Nephron progenitor cell (in vitro differentiated cells): ENCODE measurements at regions not wholly inside any gene's neighbourhood (a gene's known extent, or its start where the extent isn't known, plus 50 kb on each side); places are given as distances from the start of the nearest gene placed in this dataset.

Experiments
- DNase-seq: peaks from one replicate; pipeline ENCODE4 v3.0.0; 2021
- H3K27ac Mint-ChIP-seq: 2 replicates; pipeline ENCODE4 v1.8.0; 2021; ENCODE audit warnings: mild to moderate bottlenecking, moderate library complexity, mixed read lengths
- H3K27me3 Mint-ChIP-seq: 2 replicates; pipeline ENCODE4 v1.8.0; 2021; ENCODE audit warnings: mild to moderate bottlenecking, low read depth, mixed read lengths; ENCODE audit not compliant: poor library complexity
- H3K36me3 Mint-ChIP-seq: 2 replicates; pipeline ENCODE4 v1.8.0; 2021; ENCODE audit warnings: low read depth, mixed read lengths
- H3K4me1 Mint-ChIP-seq: 2 replicates; pipeline ENCODE4 v1.8.0; 2021; ENCODE audit warnings: mixed read lengths
- H3K4me3 Mint-ChIP-seq: 2 replicates; pipeline ENCODE4 v1.8.0; 2021; ENCODE audit warnings: mild to moderate bottlenecking, moderate library complexity, mixed read lengths
- H3K9me3 Mint-ChIP-seq: 2 replicates; pipeline ENCODE4 v1.8.0; 2021; ENCODE audit warnings: mild to moderate bottlenecking, moderate library complexity, mixed read lengths
- TF ChIP-seq, protein P1 (sequence below): fragments of 200-600 bp; sonication (generic); IDR thresholded peaks from 2 replicates; pipeline ENCODE4 v1.5.0; 2021; ENCODE audit warnings: antibody characterized with exemption

GRCh38 chr1:58996341-58997059 lies 212.7 kb upstream of the JUN start:
- H3K27me3 Mint-ChIP-seq, result no peaks in the 10 kb centered on the region
- no peak overlapping the region for H3K27ac Mint-ChIP-seq
- H3K36me3 Mint-ChIP-seq, result no peaks in the 10 kb centered on the region
- H3K4me1 Mint-ChIP-seq, result peaks cover 20% of the 10 kb centered on the region
- H3K9me3 Mint-ChIP-seq, result no peaks in the 10 kb centered on the region
- DNase-seq, result no peak
- H3K4me3 Mint-ChIP-seq, result no peak overlapping the region
- TF ChIP-seq, protein P1, sequence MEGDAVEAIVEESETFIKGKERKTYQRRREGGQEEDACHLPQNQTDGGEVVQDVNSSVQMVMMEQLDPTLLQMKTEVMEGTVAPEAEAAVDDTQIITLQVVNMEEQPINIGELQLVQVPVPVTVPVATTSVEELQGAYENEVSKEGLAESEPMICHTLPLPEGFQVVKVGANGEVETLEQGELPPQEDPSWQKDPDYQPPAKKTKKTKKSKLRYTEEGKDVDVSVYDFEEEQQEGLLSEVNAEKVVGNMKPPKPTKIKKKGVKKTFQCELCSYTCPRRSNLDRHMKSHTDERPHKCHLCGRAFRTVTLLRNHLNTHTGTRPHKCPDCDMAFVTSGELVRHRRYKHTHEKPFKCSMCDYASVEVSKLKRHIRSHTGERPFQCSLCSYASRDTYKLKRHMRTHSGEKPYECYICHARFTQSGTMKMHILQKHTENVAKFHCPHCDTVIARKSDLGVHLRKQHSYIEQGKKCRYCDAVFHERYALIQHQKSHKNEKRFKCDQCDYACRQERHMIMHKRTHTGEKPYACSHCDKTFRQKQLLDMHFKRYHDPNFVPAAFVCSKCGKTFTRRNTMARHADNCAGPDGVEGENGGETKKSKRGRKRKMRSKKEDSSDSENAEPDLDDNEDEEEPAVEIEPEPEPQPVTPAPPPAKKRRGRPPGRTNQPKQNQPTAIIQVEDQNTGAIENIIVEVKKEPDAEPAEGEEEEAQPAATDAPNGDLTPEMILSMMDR, result no peak

- H3K27ac Mint-ChIP-seq, result no peak overlapping the region
Observed at GRCh38 chr1:58997060-58997411, 213.2 kb upstream of the JUN start.

GRCh38 chr1:58997637-58998036 lies 213.8 kb upstream of the JUN start:
- no peak for DNase-seq
- Mint-ChIP-seq H3K27me3 (no peaks in the 10 kb centered on the region), H3K4me3 (no peak overlapping the region), H3K36me3 (no peaks in the 10 kb centered on the region), H3K4me1 (peaks cover 20% of the 10 kb centered on the region), H3K9me3 (no peaks in the 10 kb centered on the region), H3K27ac (no peak overlapping the region)
- TF ChIP-seq, protein P1, result no peak

More at GRCh38 chr1:58997060-58997411, 213.2 kb upstream of the JUN start:
- H3K9me3 Mint-ChIP-seq, result no peaks in the 10 kb centered on the region
- no peak for DNase-seq
- H3K36me3 Mint-ChIP-seq, result no peaks in the 10 kb centered on the region
- H3K27me3 Mint-ChIP-seq, result no peaks in the 10 kb centered on the region
- peaks cover 20% of the 10 kb centered on the region for H3K4me1 Mint-ChIP-seq
- TF ChIP-seq, protein P1, result no peak
- H3K4me3 Mint-ChIP-seq, result no peak overlapping the region

- Mint-ChIP-seq H3K4me1 (peaks cover 11% of the 10 kb centered on the region), H3K4me3 (no peak overlapping the region), H3K27me3 (no peaks in the 10 kb centered on the region), H3K9me3 (no peaks in the 10 kb centered on the region), H3K36me3 (no peaks in the 10 kb centered on the region), H3K27ac (no peak overlapping the region)
- TF ChIP-seq, protein P1, result no peak
- no peak for DNase-seq
Observed at GRCh38 chr1:58999676-59000075, 215.8 kb upstream of the JUN start.

DNA sequence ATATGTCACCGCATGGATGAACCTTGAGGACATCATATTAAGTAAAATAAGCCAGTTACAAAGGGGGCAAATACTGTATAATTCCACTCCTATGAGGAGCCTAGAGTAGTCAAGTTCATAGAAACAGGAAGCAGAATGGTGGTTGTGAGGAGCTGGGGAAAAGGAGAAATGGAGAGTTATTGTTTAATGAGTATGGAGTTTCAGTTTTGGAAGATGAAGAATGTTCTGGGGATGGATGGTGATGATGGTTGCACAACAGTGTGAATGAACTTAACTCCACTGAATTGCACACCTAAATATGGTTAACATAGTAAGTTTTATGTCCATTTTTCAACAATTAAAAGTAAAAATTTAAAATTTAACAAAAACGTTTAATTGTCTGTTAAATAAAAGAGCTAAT lies 220.9 kb upstream of the JUN start:
- Mint-ChIP-seq H3K9me3 (no peaks in the 10 kb centered on the region), H3K27me3 (no peaks in the 10 kb centered on the region), H3K4me1 (peaks cover 18% of the 10 kb centered on the region), H3K36me3 (no peaks in the 10 kb centered on the region), H3K27ac (no peak overlapping the region), H3K4me3 (no peak overlapping the region)
- TF ChIP-seq, protein P1, result no peak
- no peak for DNase-seq
